Tibial nerve (tissue), 4 donors: ENCODE measurements at regions not wholly inside any gene's neighbourhood (a gene's known extent, or its start where the extent isn't known, plus 50 kb on each side); places are given as distances from the start of the nearest gene placed in this dataset.
"Not testable (repeated sequence)": the region's sequence is repeated elsewhere in the genome, so short reads cannot be mapped to it uniquely, and the experiment has no call there.

Experiments used
- DNase-seq, 2 donors: peaks; one replicate each; pipeline ENCODE4 v3.0.0-alpha.2; 2019; ENCODE audit warnings: low spot score in 2 of 2
- H3K27ac ChIP-seq, 4 donors: fragments of 200-600 bp; sonication (generic) in 3 of 4; one replicate each; pipeline ENCODE4 v1.5.1; 2017 to 2019; ENCODE audit warnings: mild to moderate bottlenecking in 1 of 4
- H3K27me3 ChIP-seq, 2 donors: fragments of 200-600 bp; sonication (generic) in 1 of 2; one replicate each; pipeline versions ENCODE4 v1.5.1 to v1.6.0; 2017 to 2019
- H3K36me3 ChIP-seq, 3 donors: fragments of 200-600 bp; sonication (generic); one replicate each; pipeline ENCODE4 v1.5.1; 2018 to 2019
- H3K4me1 ChIP-seq, 4 donors: fragments of 200-600 bp; sonication (generic) in 3 of 4; one replicate each; pipeline ENCODE4 v1.5.1; 2017 to 2019
- H3K4me3 ChIP-seq, 4 donors: fragments of 200-600 bp; sonication (generic) in 3 of 4; one replicate each; pipeline ENCODE4 v1.5.1; 2017 to 2019; ENCODE audit warnings: mild to moderate bottlenecking in 1 of 4, moderate library complexity in 1 of 4
- H3K9me3 ChIP-seq, 4 donors: fragments of 200-600 bp; sonication (generic) in 3 of 4; one replicate each; pipeline ENCODE4 v1.5.1; 2017 to 2019
- EP300 ChIP-seq, 2 donors: sonication (generic); formaldehyde crosslinking; IDR thresholded peaks; one replicate each; pipeline ENCODE4 v1.6.1; 2017; ENCODE audit warnings: antibody characterized with exemption in 2 of 2, mild to moderate bottlenecking in 1 of 2
- POLR2A ChIP-seq, 2 donors: fragments of 450-650 bp; IDR thresholded peaks; one replicate each; pipeline ENCODE4 v1.6.1; 2017; ENCODE audit warnings: antibody characterized with exemption in 2 of 2, mild to moderate bottlenecking in 2 of 2, moderate library complexity in 2 of 2
- WGBS, 2 donors: methylation state at CpG; one replicate each; pipeline ENCODE4 v1.1.5; 2018; 5-methylcytosine and 5-hydroxymethylcytosine counted together
- TF ChIP-seq, protein P1 (sequence below), 5 experiments: fragments of 200-600 bp in 3 of 5; fragments of 450-650 bp in 2 of 5; sonication (generic) in 3 of 5; IDR thresholded peaks; one replicate each; pipeline ENCODE4 v1.5.1; 2016 to 2019; ENCODE audit warnings: antibody characterized with exemption in 5 of 5, mild to moderate bottlenecking in 3 of 5, moderate library complexity in 2 of 5

DNA sequence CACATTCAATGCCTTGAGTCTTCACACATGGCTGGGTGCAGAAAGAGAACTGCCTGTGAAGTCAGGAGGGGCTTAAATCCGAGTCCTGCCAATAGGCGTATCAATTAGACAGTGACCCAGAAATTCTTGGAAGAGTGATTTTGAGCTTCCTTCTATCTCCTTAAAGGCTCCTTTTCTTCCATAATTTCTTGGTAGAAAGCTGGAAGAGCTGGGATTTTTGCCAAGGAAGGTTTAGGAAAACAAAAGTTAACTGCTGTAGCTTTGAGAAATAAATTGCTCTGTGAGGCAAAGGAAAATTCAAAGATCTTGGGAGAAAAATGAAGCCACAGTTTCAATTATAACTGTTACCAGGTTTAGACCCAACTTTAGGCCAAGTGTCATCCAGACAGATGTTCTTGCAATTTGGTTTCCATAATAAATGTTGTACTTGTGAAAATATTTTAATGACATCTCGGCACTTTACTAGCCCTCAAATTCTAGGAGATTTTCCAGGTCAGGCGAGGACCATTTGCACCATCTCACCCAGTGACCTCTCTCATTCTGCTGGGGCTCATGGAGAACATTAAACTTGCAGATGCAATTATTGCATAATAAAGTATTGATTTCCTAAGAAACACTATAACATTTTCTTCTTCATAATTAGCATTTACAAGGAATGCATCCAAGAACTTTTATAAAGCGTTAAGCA is 329.7 kb upstream of the MEIS1 start:
- WGBS, 2 donors = 54 to 55% methylated on average over 5 of the region's 5 CpGs
- no peak overlapping the region for H3K4me3 ChIP-seq
- peak in 1 of 2 donors; percentile 34 for DNase-seq
- peaks cover 0 to 5% (median 0%) of the 10 kb centered on the region in 4 donors for H3K4me1 ChIP-seq
- no peaks in the 10 kb centered on the region for H3K36me3 ChIP-seq
- H3K27ac ChIP-seq = no peak overlapping the region
- H3K9me3 ChIP-seq = no peaks in the 10 kb centered on the region
- H3K27me3 ChIP-seq = no peaks in the 10 kb centered on the region
- TF ChIP-seq EP300 (IDR thresholded peaks at IDR 0.05) (peak in 1 of 2 donors; percentile 70), POLR2A (IDR thresholded peaks at IDR 0.05) (no peak)
- TF ChIP-seq, protein P1, sequence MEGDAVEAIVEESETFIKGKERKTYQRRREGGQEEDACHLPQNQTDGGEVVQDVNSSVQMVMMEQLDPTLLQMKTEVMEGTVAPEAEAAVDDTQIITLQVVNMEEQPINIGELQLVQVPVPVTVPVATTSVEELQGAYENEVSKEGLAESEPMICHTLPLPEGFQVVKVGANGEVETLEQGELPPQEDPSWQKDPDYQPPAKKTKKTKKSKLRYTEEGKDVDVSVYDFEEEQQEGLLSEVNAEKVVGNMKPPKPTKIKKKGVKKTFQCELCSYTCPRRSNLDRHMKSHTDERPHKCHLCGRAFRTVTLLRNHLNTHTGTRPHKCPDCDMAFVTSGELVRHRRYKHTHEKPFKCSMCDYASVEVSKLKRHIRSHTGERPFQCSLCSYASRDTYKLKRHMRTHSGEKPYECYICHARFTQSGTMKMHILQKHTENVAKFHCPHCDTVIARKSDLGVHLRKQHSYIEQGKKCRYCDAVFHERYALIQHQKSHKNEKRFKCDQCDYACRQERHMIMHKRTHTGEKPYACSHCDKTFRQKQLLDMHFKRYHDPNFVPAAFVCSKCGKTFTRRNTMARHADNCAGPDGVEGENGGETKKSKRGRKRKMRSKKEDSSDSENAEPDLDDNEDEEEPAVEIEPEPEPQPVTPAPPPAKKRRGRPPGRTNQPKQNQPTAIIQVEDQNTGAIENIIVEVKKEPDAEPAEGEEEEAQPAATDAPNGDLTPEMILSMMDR (IDR thresholded peaks at IDR 0.05) = no peak

GRCh38 chr2:66103581-66103980 is 331.3 kb upstream of the MEIS1 start:
- WGBS, 2 donors = 77 to 88% methylated on average over 3 of the region's 3 CpGs
- Histone ChIP-seq H3K27me3 (no peaks in the 10 kb centered on the region), H3K36me3 (no peaks in the 10 kb centered on the region), H3K27ac (no peak overlapping the region), H3K9me3 (no peaks in the 10 kb centered on the region), H3K4me3 (no peak overlapping the region), H3K4me1 (peaks cover 0 to 5% (median 0%) of the 10 kb centered on the region in 4 donors)
- no peak for TF ChIP-seq EP300 (IDR thresholded peaks at IDR 0.05)
- TF ChIP-seq, protein P1 (IDR thresholded peaks at IDR 0.05) = no peak
- no peak for TF ChIP-seq POLR2A (IDR thresholded peaks at IDR 0.05)
- no peak for DNase-seq

GRCh38 chr2:66101206-66101605 is 333.7 kb upstream of the MEIS1 start:
- WGBS, 2 donors = 73 to 74% methylated on average over 1 of the region's 1 CpG
- DNase-seq = no peak
- H3K4me3 ChIP-seq = no peak overlapping the region
- no peaks in the 10 kb centered on the region for H3K27me3 ChIP-seq
- H3K4me1 ChIP-seq = peaks cover 0 to 5% (median 0%) of the 10 kb centered on the region in 4 donors
- no peaks in the 10 kb centered on the region for H3K36me3 ChIP-seq
- H3K27ac ChIP-seq = no peak overlapping the region
- no peaks in the 10 kb centered on the region for H3K9me3 ChIP-seq
- TF ChIP-seq POLR2A (IDR thresholded peaks at IDR 0.05) (no peak), EP300 (IDR thresholded peaks at IDR 0.05) (no peak)
- TF ChIP-seq, protein P1 (IDR thresholded peaks at IDR 0.05) = no peak

- DNase-seq = no peak
- Histone ChIP-seq H3K4me1 (no peaks in the 10 kb centered on the region), H3K36me3 (no peaks in the 10 kb centered on the region), H3K4me3 (no peak overlapping the region), H3K9me3 (no peaks in the 10 kb centered on the region), H3K27ac (no peak overlapping the region), H3K27me3 (no peaks in the 10 kb centered on the region)
- TF ChIP-seq, protein P1 (IDR thresholded peaks at IDR 0.05) = no peak
- TF ChIP-seq POLR2A (IDR thresholded peaks at IDR 0.05) (no peak), EP300 (IDR thresholded peaks at IDR 0.05) (no peak)
- WGBS, 2 donors = 66 to 73% methylated on average over 6 of the region's 6 CpGs
These were observed 339.0 kb upstream of the MEIS1 start for GRCh38 chr2:66095820-66096345.

GRCh38 chr2:66094689-66095088 is 340.2 kb upstream of the MEIS1 start:
- WGBS, 2 donors = 85 to 87% methylated on average over 2 of the region's 2 CpGs

More at GRCh38 chr2:66094689-66095088, 340.2 kb upstream of the MEIS1 start:
- not testable (repeated sequence) for H3K36me3 ChIP-seq, H3K27me3 ChIP-seq, H3K4me1 ChIP-seq, H3K27ac ChIP-seq, H3K9me3 ChIP-seq, DNase-seq, H3K4me3 ChIP-seq
